Activated CD8-positive, alpha-beta memory T cell treated with anti-CD3 and anti-CD28 coated beads, Interleukin-2, amount 50 U/mL, for 1 hour (primary cell): ENCODE measurements at regions not wholly inside any gene's neighbourhood (a gene's known extent, or its start where the extent isn't known, plus 50 kb on each side); places are given as distances from the start of the nearest gene placed in this dataset.
"Not testable (repeated sequence)": the region's sequence is repeated elsewhere in the genome, so short reads cannot be mapped to it uniquely, and the experiment has no call there.

Experiments used
- DNase-seq: peaks from one replicate; pipeline ENCODE4 v3.0.0-alpha.2; 2020; ENCODE audit errors: extremely low read depth

GRCh38 chr5:1731091-1731639, 68.5 kb downstream of the MRPL36 start:
- no peak for DNase-seq

GRCh38 chr5:1730487-1730847, 69.2 kb downstream of the MRPL36 start:
- no peak for DNase-seq

- no peak for DNase-seq
Observed at GRCh38 chr5:1729641-1730486, 69.8 kb downstream of the MRPL36 start.

- DNase-seq = no peak
Observed at GRCh38 chr5:1728846-1729245, 70.8 kb downstream of the MRPL36 start.

- no peak for DNase-seq
Observed at GRCh38 chr5:1727571-1727970, 72.1 kb downstream of the MRPL36 start.

GRCh38 chr5:1726956-1727355, 72.7 kb downstream of the MRPL36 start:
- no peak for DNase-seq

- no peak for DNase-seq
Observed at GRCh38 chr5:1726469-1726865, 73.2 kb downstream of the MRPL36 start.

- DNase-seq = no peak
Observed at GRCh38 chr5:1725641-1726468, 73.8 kb downstream of the MRPL36 start.

- DNase-seq = no peak
Observed at GRCh38 chr5:1724822-1725602, 74.6 kb downstream of the MRPL36 start.

- no peak for DNase-seq
Observed at GRCh38 chr5:1723957-1724821, 75.4 kb downstream of the MRPL36 start.

GRCh38 chr5:1723476-1723875, 76.2 kb downstream of the MRPL36 start:
- no peak for DNase-seq

GRCh38 chr5:1722877-1723276, 76.8 kb downstream of the MRPL36 start:
- no peak for DNase-seq

GRCh38 chr5:1720396-1721110, 79.1 kb downstream of the MRPL36 start:
- no peak for DNase-seq

- no peak for DNase-seq
Observed at GRCh38 chr5:1719860-1720259, 79.8 kb downstream of the MRPL36 start.

GRCh38 chr5:1718669-1719068, 81.0 kb downstream of the MRPL36 start:
- no peak for DNase-seq

GRCh38 chr5:1710091-1710490, 89.5 kb downstream of the MRPL36 start:
- not testable (repeated sequence) for DNase-seq

- no peak for DNase-seq
Observed at GRCh38 chr5:1709171-1709803, 90.3 kb downstream of the MRPL36 start.

GRCh38 chr5:1708592-1709141, 91.0 kb downstream of the MRPL36 start:
- DNase-seq = no peak

- no peak for DNase-seq
Observed at GRCh38 chr5:1707467-1707866, 92.2 kb downstream of the MRPL36 start.

- no peak for DNase-seq
Observed at GRCh38 chr5:1706428-1706827, 93.2 kb downstream of the MRPL36 start.
